Fibroblast of the aortic adventitia (primary cell): ENCODE measurements at regions not wholly inside any gene's neighbourhood (a gene's known extent, or its start where the extent isn't known, plus 50 kb on each side); places are given as distances from the start of the nearest gene placed in this dataset.
A peak's percentile ranks its signal among the peaks of the same experiment; 100 is the strongest.

ENCODE experiments used
- DNase-seq: peaks from one replicate; pipeline ENCODE4 v3.0.0-alpha.2; 2010; ENCODE audit warnings: low read depth
- H3K4me3 ChIP-seq: 2 replicates; pipeline ENCODE4 v1.5.1; 2011; ENCODE audit warnings: low read depth, mild to moderate bottlenecking, control low read depth, low read length, moderate library complexity
- CTCF ChIP-seq: IDR thresholded peaks from 2 replicates; pipeline ENCODE4 v1.5.1; 2011; ENCODE audit warnings: mild to moderate bottlenecking, low read length, control low read depth, inconsistent platforms; ENCODE audit not compliant: insufficient read depth

GRCh38 chr13:47723898-47724297, 277.2 kb downstream of the SUCLA2 start:
- DNase-seq: no peak
- H3K4me3 ChIP-seq: no peak overlapping the region
- TF ChIP-seq CTCF: no peak

GRCh38 chr13:47719164-47719563, 281.9 kb downstream of the SUCLA2 start:
- DNase-seq: no peak
- no peak overlapping the region for H3K4me3 ChIP-seq
- TF ChIP-seq CTCF: no peak

GRCh38 chr13:47718556-47718955, 282.5 kb downstream of the SUCLA2 start:
- H3K4me3 ChIP-seq: no peak overlapping the region
- no peak for DNase-seq
- TF ChIP-seq CTCF: no peak

GRCh38 chr13:47708386-47708785, 292.7 kb downstream of the SUCLA2 start:
- DNase-seq: peak; percentile 9
- TF ChIP-seq CTCF: no peak
- H3K4me3 ChIP-seq: no peak overlapping the region

GRCh38 chr13:47707414-47707813, 293.7 kb downstream of the SUCLA2 start:
- H3K4me3 ChIP-seq: no peak overlapping the region
- no peak for TF ChIP-seq CTCF
- DNase-seq: no peak

DNA sequence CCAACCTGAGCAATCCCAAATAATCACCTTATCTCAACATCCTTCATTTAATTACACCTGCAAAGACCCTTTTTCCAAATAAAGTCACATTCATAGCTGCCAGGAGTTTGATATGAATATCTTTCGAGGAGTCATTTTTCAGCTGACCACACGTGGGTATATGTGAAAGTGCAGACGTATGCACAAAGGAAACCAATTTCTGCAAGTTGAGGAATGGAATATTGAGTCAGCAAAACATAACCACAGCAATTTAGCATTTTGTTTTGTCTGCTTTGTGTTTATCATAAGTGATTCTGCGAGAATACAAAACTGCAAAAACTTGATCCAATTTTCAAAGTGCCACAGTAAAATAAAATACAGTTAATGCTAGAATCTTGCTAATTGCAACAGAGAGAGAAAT, 295.9 kb downstream of the SUCLA2 start:
- DNase-seq: no peak
- H3K4me3 ChIP-seq: no peak overlapping the region
- TF ChIP-seq CTCF: no peak

DNA sequence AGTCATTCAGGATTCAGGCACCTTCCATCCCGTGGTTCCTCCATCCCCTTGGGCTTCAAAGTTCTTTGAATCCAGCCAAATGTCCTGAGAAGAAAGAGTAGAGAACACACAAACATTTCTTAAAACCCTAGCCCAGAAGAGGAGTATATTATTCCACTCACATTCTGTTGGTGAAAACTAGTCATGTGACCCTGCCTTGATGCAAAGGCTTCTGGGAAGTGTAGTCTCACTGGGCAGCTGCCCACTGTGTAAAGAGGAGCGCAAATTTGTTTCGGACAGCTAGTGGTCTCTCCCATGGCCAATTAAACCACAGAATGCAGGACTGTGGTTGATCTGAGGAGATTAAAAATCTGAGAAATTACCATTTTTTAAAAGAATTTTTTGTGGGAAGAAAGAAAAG, 304.4 kb downstream of the SUCLA2 start:
- no peak for DNase-seq
- no peak for TF ChIP-seq CTCF

More for the DNA sequence above, 304.4 kb downstream of the SUCLA2 start:
- H3K4me3 ChIP-seq: no peak overlapping the region
